ENCODE measurements at regions not wholly inside any gene's neighbourhood (a gene's known extent, or its start where the extent isn't known, plus 50 kb on each side); places are given as distances from the start of the nearest gene placed in this dataset.

GRCh38 chr20:22794200-22794599 lies 209.8 kb upstream of the FOXA2 start:
- no peak for TF ChIP-seq POLR2AphosphoS5 (IDR thresholded peaks at IDR 0.05)
- TF ChIP-seq CTCF (IDR thresholded peaks at IDR 0.05), result no peak

Data from sigmoid colon (tissue), 4 donors.